ENCODE measurements at regions not wholly inside any gene's neighbourhood (a gene's known extent, or its start where the extent isn't known, plus 50 kb on each side); places are given as distances from the start of the nearest gene placed in this dataset.

- ATAC-seq: no peak
Observed at GRCh38 chr10:56116684-56117083, 244.4 kb downstream of the ZWINT start.

GRCh38 chr10:56109454-56109853 is 251.6 kb downstream of the ZWINT start:
- TF ChIP-seq SNAI2 (CRISPR knock-in tag; IDR thresholded peaks at IDR 0.05) (no peak), TOX (CRISPR knock-in tag; IDR thresholded peaks at IDR 0.05; ENCODE audit: borderline replicate concordance) (no peak)
- TF ChIP-seq, protein P1, sequence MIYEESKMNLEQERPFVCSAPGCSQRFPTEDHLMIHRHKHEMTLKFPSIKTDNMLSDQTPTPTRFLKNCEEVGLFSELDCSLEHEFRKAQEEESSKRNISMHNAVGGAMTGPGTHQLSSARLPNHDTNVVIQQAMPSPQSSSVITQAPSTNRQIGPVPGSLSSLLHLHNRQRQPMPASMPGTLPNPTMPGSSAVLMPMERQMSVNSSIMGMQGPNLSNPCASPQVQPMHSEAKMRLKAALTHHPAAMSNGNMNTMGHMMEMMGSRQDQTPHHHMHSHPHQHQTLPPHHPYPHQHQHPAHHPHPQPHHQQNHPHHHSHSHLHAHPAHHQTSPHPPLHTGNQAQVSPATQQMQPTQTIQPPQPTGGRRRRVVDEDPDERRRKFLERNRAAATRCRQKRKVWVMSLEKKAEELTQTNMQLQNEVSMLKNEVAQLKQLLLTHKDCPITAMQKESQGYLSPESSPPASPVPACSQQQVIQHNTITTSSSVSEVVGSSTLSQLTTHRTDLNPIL (CRISPR knock-in tag; IDR thresholded peaks at IDR 0.05; ENCODE audit: low read depth): no peak
- ATAC-seq: no peak

More at GRCh38 chr10:56116684-56117083, 244.4 kb downstream of the ZWINT start:
- no peak for TF ChIP-seq ESRRG (CRISPR knock-in tag; IDR thresholded peaks at IDR 0.05)
- no peak for TF ChIP-seq ZNF8 (CRISPR knock-in tag; IDR thresholded peaks at IDR 0.05)
- no peak for TF ChIP-seq TOX (CRISPR knock-in tag; IDR thresholded peaks at IDR 0.05; ENCODE audit: borderline replicate concordance)
- no peak for TF ChIP-seq ZC3H10 (CRISPR knock-in tag; IDR thresholded peaks at IDR 0.05)
- TF ChIP-seq, protein P1 (CRISPR knock-in tag; IDR thresholded peaks at IDR 0.05; ENCODE audit: low read depth): no peak
- no peak for TF ChIP-seq PATZ1 (CRISPR knock-in tag; IDR thresholded peaks at IDR 0.05; ENCODE audit: borderline replicate concordance)
- no peak for TF ChIP-seq CSRNP3 (CRISPR knock-in tag; IDR thresholded peaks at IDR 0.05)
- no peak for TF ChIP-seq SNAI2 (CRISPR knock-in tag; IDR thresholded peaks at IDR 0.05)
- no peak for TF ChIP-seq ZFP30 (CRISPR knock-in tag; IDR thresholded peaks at IDR 0.05)
- TF ChIP-seq, protein P2, sequence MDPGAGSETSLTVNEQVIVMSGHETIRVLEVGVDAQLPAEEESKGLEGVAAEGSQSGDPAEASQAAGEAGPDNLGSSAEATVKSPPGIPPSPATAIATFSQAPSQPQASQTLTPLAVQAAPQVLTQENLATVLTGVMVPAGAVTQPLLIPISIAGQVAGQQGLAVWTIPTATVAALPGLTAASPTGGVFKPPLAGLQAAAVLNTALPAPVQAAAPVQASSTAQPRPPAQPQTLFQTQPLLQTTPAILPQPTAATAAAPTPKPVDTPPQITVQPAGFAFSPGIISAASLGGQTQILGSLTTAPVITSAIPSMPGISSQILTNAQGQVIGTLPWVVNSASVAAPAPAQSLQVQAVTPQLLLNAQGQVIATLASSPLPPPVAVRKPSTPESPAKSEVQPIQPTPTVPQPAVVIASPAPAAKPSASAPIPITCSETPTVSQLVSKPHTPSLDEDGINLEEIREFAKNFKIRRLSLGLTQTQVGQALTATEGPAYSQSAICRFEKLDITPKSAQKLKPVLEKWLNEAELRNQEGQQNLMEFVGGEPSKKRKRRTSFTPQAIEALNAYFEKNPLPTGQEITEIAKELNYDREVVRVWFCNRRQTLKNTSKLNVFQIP (CRISPR knock-in tag; IDR thresholded peaks at IDR 0.05; ENCODE audit: borderline replicate concordance, low read depth): no peak
- no peak for TF ChIP-seq OSR1 (CRISPR knock-in tag; IDR thresholded peaks at IDR 0.05)
- TF ChIP-seq RARB (CRISPR knock-in tag; IDR thresholded peaks at IDR 0.05): no peak
- TF ChIP-seq ZFP3 (CRISPR knock-in tag; IDR thresholded peaks at IDR 0.05): no peak
- no peak for TF ChIP-seq ARNTL (CRISPR knock-in tag; IDR thresholded peaks at IDR 0.05; ENCODE audit: borderline replicate concordance, low read depth)
- TF ChIP-seq, protein P3, sequence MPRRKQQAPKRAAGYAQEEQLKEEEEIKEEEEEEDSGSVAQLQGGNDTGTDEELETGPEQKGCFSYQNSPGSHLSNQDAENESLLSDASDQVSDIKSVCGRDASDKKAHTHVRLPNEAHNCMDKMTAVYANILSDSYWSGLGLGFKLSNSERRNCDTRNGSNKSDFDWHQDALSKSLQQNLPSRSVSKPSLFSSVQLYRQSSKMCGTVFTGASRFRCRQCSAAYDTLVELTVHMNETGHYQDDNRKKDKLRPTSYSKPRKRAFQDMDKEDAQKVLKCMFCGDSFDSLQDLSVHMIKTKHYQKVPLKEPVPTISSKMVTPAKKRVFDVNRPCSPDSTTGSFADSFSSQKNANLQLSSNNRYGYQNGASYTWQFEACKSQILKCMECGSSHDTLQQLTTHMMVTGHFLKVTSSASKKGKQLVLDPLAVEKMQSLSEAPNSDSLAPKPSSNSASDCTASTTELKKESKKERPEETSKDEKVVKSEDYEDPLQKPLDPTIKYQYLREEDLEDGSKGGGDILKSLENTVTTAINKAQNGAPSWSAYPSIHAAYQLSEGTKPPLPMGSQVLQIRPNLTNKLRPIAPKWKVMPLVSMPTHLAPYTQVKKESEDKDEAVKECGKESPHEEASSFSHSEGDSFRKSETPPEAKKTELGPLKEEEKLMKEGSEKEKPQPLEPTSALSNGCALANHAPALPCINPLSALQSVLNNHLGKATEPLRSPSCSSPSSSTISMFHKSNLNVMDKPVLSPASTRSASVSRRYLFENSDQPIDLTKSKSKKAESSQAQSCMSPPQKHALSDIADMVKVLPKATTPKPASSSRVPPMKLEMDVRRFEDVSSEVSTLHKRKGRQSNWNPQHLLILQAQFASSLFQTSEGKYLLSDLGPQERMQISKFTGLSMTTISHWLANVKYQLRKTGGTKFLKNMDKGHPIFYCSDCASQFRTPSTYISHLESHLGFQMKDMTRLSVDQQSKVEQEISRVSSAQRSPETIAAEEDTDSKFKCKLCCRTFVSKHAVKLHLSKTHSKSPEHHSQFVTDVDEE (CRISPR knock-in tag; IDR thresholded peaks at IDR 0.05): no peak
- no peak for TF ChIP-seq TCF4 (CRISPR knock-in tag; IDR thresholded peaks at IDR 0.05; ENCODE audit: borderline replicate concordance)
- no peak for TF ChIP-seq PPARA (CRISPR knock-in tag; IDR thresholded peaks at IDR 0.05; ENCODE audit: borderline replicate concordance)
- no peak for TF ChIP-seq ZNF565 (CRISPR knock-in tag; conservative IDR thresholded peaks at IDR 0.05; ENCODE audit: low read depth)
- TF ChIP-seq BACH2 (CRISPR knock-in tag; IDR thresholded peaks at IDR 0.05; ENCODE audit: borderline replicate concordance): no peak
- no peak for TF ChIP-seq ISL1 (CRISPR knock-in tag; IDR thresholded peaks at IDR 0.05)

DNA sequence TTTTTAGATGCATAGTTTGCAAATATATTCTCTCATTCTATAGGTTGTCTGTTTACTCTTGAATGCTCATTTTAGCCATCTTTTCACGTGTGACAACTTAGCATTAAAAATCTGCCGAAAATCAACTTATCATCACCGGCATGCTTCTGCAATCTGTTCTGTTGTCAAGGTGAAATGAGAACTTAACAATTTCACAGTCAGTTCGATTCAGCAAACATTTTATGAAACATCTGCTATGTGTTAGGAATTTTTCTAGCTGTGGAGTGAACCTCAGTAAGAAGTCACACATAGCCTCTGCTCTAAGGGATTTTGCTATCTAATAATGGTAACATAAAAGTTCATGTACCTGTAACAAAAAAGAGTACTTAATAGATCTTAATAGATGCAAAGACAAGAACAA is 256.1 kb downstream of the ZWINT start:
- ATAC-seq: no peak

More for the DNA sequence above, 256.1 kb downstream of the ZWINT start:
- TF ChIP-seq SNAI2 (CRISPR knock-in tag; IDR thresholded peaks at IDR 0.05) (no peak), ZNF70 (CRISPR knock-in tag; IDR thresholded peaks at IDR 0.05) (no peak), OSR1 (CRISPR knock-in tag; IDR thresholded peaks at IDR 0.05) (no peak), ZNF8 (CRISPR knock-in tag; IDR thresholded peaks at IDR 0.05) (no peak)
- TF ChIP-seq, protein P2 (CRISPR knock-in tag; IDR thresholded peaks at IDR 0.05; ENCODE audit: borderline replicate concordance, low read depth): no peak
